ENCODE measurements at regions not wholly inside any gene's neighbourhood (a gene's known extent, or its start where the extent isn't known, plus 50 kb on each side); places are given as distances from the start of the nearest gene placed in this dataset.

DNA sequence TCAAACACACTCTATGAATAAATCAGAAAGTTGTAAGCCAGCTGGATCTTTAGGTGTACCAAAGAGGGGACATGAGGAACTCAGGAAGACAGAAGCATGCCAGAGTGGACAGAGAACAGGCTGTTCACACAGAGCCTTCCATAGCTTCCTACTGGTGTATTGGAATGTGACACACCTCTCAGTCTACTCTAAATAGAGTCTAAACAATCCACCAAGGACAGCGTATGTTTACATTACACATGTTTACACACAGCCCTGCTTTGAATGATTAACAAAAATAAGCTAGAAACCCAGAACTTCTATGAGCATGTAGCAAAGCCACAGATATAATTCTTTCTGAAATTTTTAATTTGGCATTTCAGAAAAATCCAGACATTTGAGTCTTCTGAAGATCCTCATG, 1279.0 kb upstream of the CDH8 start:
- Histone ChIP-seq H4K20me1 (ENCODE audit: insufficient read depth, poor library complexity, severe bottlenecking) (no peaks in the 10 kb centered on the region), H3K4me1 (ENCODE audit: insufficient read depth) (peaks cover 4% of the 10 kb centered on the region), H2AFZ (no peak overlapping the region), H3K4me2 (peak overlapping the region; percentile 67), H3K36me3 (replicated peaks; ENCODE audit: insufficient read depth, low read depth) (no peaks in the 10 kb centered on the region), H3K4me3 (no peak overlapping the region), H3K27ac (peak overlapping the region; percentile 81), H3K79me2 (no peaks in the 10 kb centered on the region), H3K9me2 (replicated peaks; ENCODE audit: insufficient read depth) (no peaks in the 10 kb centered on the region), H3K9me3 (ENCODE audit: low read depth) (no peaks in the 10 kb centered on the region), H3K27me3 (no peaks in the 10 kb centered on the region)
- WGBS (ENCODE audit: low lambda C conversion rate, missing lambda C conversion rate), result 3% methylated on average over 1 of the region's 1 CpG
- TF ChIP-seq EZH2phosphoT487 (IDR thresholded peaks at IDR 0.05; ENCODE audit: low read depth, severe bottlenecking, unreplicated experiment), result no peak
- TF ChIP-seq EZH2 (IDR thresholded peaks at IDR 0.05; ENCODE audit: borderline replicate concordance), result no peak
- TF ChIP-seq CTCF (IDR thresholded peaks at IDR 0.05; ENCODE audit: poor library complexity), result no peak
- DNase-seq (ENCODE audit: low spot score), result peak; percentile 56

GRCh38 chr16:63312346-63312745, 1276.1 kb upstream of the CDH8 start:
- Histone ChIP-seq H3K79me2 (no peaks in the 10 kb centered on the region), H3K27ac (no peak overlapping the region), H2AFZ (no peak overlapping the region), H3K4me1 (ENCODE audit: insufficient read depth) (peaks cover 4% of the 10 kb centered on the region), H3K36me3 (replicated peaks; ENCODE audit: insufficient read depth, low read depth) (no peaks in the 10 kb centered on the region), H3K9me2 (replicated peaks; ENCODE audit: insufficient read depth) (no peaks in the 10 kb centered on the region), H3K4me2 (no peak overlapping the region), H3K4me3 (no peak overlapping the region), H4K20me1 (ENCODE audit: insufficient read depth, poor library complexity, severe bottlenecking) (no peaks in the 10 kb centered on the region), H3K9me3 (ENCODE audit: low read depth) (no peaks in the 10 kb centered on the region), H3K27me3 (no peaks in the 10 kb centered on the region)
- no peak for DNase-seq (ENCODE audit: low spot score)
- TF ChIP-seq EZH2phosphoT487 (IDR thresholded peaks at IDR 0.05; ENCODE audit: low read depth, severe bottlenecking, unreplicated experiment) (no peak), CTCF (IDR thresholded peaks at IDR 0.05; ENCODE audit: poor library complexity) (no peak)
- 70% methylated on average over 1 of the region's 1 CpG for whole genome bisulfite sequencing (ENCODE audit: low lambda C conversion rate, missing lambda C conversion rate)

- Histone ChIP-seq H3K27me3 (no peaks in the 10 kb centered on the region), H4K20me1 (ENCODE audit: insufficient read depth, poor library complexity, severe bottlenecking) (no peaks in the 10 kb centered on the region), H2AFZ (no peak overlapping the region), H3K4me2 (no peak overlapping the region), H3K4me1 (ENCODE audit: insufficient read depth) (peaks cover 4% of the 10 kb centered on the region), H3K36me3 (replicated peaks; ENCODE audit: insufficient read depth, low read depth) (no peaks in the 10 kb centered on the region), H3K4me3 (no peak overlapping the region), H3K27ac (no peak overlapping the region), H3K9me2 (replicated peaks; ENCODE audit: insufficient read depth) (no peaks in the 10 kb centered on the region), H3K79me2 (no peaks in the 10 kb centered on the region), H3K9me3 (ENCODE audit: low read depth) (no peaks in the 10 kb centered on the region)
- DNase-seq (ENCODE audit: low spot score), result no peak
- TF ChIP-seq EZH2phosphoT487 (IDR thresholded peaks at IDR 0.05; ENCODE audit: low read depth, severe bottlenecking, unreplicated experiment) (no peak), EZH2 (IDR thresholded peaks at IDR 0.05; ENCODE audit: borderline replicate concordance) (no peak), CTCF (IDR thresholded peaks at IDR 0.05; ENCODE audit: poor library complexity) (no peak)
- WGBS (ENCODE audit: low lambda C conversion rate, missing lambda C conversion rate), result 59% methylated on average over 3 of the region's 3 CpGs
Observed at GRCh38 chr16:63311313-63311712, 1275.1 kb upstream of the CDH8 start.

GRCh38 chr16:63302811-63303210, 1266.6 kb upstream of the CDH8 start:
- H3K4me2 ChIP-seq, result no peak overlapping the region
- no peaks in the 10 kb centered on the region for H3K79me2 ChIP-seq
- no peak overlapping the region for H2AFZ ChIP-seq
- TF ChIP-seq EZH2 (IDR thresholded peaks at IDR 0.05; ENCODE audit: borderline replicate concordance) (no peak), EZH2phosphoT487 (IDR thresholded peaks at IDR 0.05; ENCODE audit: low read depth, severe bottlenecking, unreplicated experiment) (no peak), CTCF (IDR thresholded peaks at IDR 0.05; ENCODE audit: poor library complexity) (no peak)
- no peak overlapping the region for H3K4me3 ChIP-seq
- no peak overlapping the region for H3K27ac ChIP-seq
- WGBS (ENCODE audit: low lambda C conversion rate, missing lambda C conversion rate), result 31% methylated on average over 2 of the region's 2 CpGs
- H4K20me1 ChIP-seq (ENCODE audit: insufficient read depth, poor library complexity, severe bottlenecking), result no peaks in the 10 kb centered on the region
- DNase-seq (ENCODE audit: low spot score), result no peak
- no peaks in the 10 kb centered on the region for H3K36me3 ChIP-seq (replicated peaks; ENCODE audit: insufficient read depth, low read depth)
- no peaks in the 10 kb centered on the region for H3K4me1 ChIP-seq (ENCODE audit: insufficient read depth)
- no peaks in the 10 kb centered on the region for H3K9me2 ChIP-seq (replicated peaks; ENCODE audit: insufficient read depth)
- H3K27me3 ChIP-seq, result no peaks in the 10 kb centered on the region
- H3K9me3 ChIP-seq (ENCODE audit: low read depth), result no peaks in the 10 kb centered on the region
